CD4-positive, alpha-beta T cell (primary cell): ENCODE measurements at regions not wholly inside any gene's neighbourhood (a gene's known extent, or its start where the extent isn't known, plus 50 kb on each side); places are given as distances from the start of the nearest gene placed in this dataset.

Source experiments
- ATAC-seq: fragments of 200-7000 bp; cut with Tn5 transposase; one replicate; pipeline ENCODE4 v1.10.0; 2022; ENCODE audit warnings: mild to moderate bottlenecking; ENCODE audit not compliant: poor library complexity
- CTCF ChIA-PET: fragments of 350-600 bp; sonication (Branson Sonifier 250); formaldehyde crosslinking; loops from one replicate; lab custom pipeline; 2021; ENCODE audit warnings: antibody characterized with exemption, inconsistent platforms; lab: Charles Lee
- POLR2A ChIA-PET: fragments of 350-600 bp; sonication (Branson Sonifier 250); formaldehyde crosslinking; loops from one replicate; lab custom pipeline; 2021; ENCODE audit warnings: antibody characterized with exemption, inconsistent platforms; lab: Charles Lee
- DNase-seq, 14 experiments: peaks; one replicate each; pipeline ENCODE4 v3.0.0-alpha.2; 2013 to 2020; ENCODE audit warnings: mixed read lengths in 2 of 14
- H3K27ac ChIP-seq, 2 donors: one replicate each; pipeline versions ENCODE4 v1.5.1 to v1.7.0; 2013; ENCODE audit warnings: low read length in 2 of 2, low read depth in 1 of 2, mild to moderate bottlenecking in 1 of 2
- H3K27me3 ChIP-seq, 2 experiments: 1 replicate in 1 of 2; 2 replicates in 1 of 2; pipeline versions ENCODE4 v1.6.1 to v1.7.0; 2013; ENCODE audit warnings: low read length in 2 of 2, control low read depth in 1 of 2, mild to moderate bottlenecking in 1 of 2, moderate library complexity in 1 of 2; ENCODE audit not compliant: insufficient read depth in 2 of 2, control insufficient read depth in 1 of 2
- H3K36me3 ChIP-seq: one replicate; pipeline ENCODE4 v1.6.1; 2013; ENCODE audit warnings: low read length, control low read depth; ENCODE audit not compliant: insufficient read depth
- H3K4me1 ChIP-seq: one replicate; pipeline ENCODE4 v1.6.1; 2013; ENCODE audit warnings: low read length, control low read depth; ENCODE audit not compliant: insufficient read depth
- H3K4me3 ChIP-seq: one replicate; pipeline ENCODE4 v1.5.1; 2013; ENCODE audit warnings: mild to moderate bottlenecking, low read length, moderate library complexity
- H3K9me3 ChIP-seq, 2 experiments: 1 replicate in 1 of 2; 2 replicates in 1 of 2; pipeline versions ENCODE4 v1.6.1 to v1.7.0; 2013; ENCODE audit warnings: low read length in 2 of 2, mild to moderate bottlenecking in 2 of 2, control low read depth in 1 of 2, moderate library complexity in 1 of 2; ENCODE audit not compliant: control insufficient read depth in 1 of 2, insufficient read depth in 1 of 2
- H3K27ac Mint-ChIP-seq: one replicate; pipeline ENCODE4 v1.8.0; 2020; ENCODE audit warnings: mixed read lengths
- H3K27me3 Mint-ChIP-seq: one replicate; pipeline ENCODE4 v1.8.0; 2021; ENCODE audit warnings: mixed read lengths
- H3K36me3 Mint-ChIP-seq: one replicate; pipeline ENCODE4 v1.8.0; 2021; ENCODE audit warnings: low read depth, mixed read lengths
- H3K4me1 Mint-ChIP-seq: one replicate; pipeline ENCODE4 v1.8.0; 2021; ENCODE audit warnings: low read depth, mixed read lengths
- H3K4me3 Mint-ChIP-seq: one replicate; pipeline ENCODE4 v1.8.0; 2020; ENCODE audit warnings: mild to moderate bottlenecking, mixed read lengths
- H3K9me3 Mint-ChIP-seq: one replicate; pipeline ENCODE4 v1.8.0; 2020; ENCODE audit warnings: mixed read lengths
- intact Hi-C, 2 experiments: fragments of 100-400 bp; cut with DNase I in 1 of 2; cut with micrococcal nuclease in 1 of 2; formaldehyde crosslinking; loops; one replicate each; pipeline versions ENCODE4 v1.15.1 to v1.9.0; 2023 to 2025; cut with DNase I, micrococcal nuclease
- TF ChIP-seq, protein P1 (sequence below): fragments of 200-600 bp; IDR thresholded peaks from one replicate; pipeline ENCODE4 v1.8.0; 2022; ENCODE audit warnings: antibody characterized with exemption, mild to moderate bottlenecking

DNA sequence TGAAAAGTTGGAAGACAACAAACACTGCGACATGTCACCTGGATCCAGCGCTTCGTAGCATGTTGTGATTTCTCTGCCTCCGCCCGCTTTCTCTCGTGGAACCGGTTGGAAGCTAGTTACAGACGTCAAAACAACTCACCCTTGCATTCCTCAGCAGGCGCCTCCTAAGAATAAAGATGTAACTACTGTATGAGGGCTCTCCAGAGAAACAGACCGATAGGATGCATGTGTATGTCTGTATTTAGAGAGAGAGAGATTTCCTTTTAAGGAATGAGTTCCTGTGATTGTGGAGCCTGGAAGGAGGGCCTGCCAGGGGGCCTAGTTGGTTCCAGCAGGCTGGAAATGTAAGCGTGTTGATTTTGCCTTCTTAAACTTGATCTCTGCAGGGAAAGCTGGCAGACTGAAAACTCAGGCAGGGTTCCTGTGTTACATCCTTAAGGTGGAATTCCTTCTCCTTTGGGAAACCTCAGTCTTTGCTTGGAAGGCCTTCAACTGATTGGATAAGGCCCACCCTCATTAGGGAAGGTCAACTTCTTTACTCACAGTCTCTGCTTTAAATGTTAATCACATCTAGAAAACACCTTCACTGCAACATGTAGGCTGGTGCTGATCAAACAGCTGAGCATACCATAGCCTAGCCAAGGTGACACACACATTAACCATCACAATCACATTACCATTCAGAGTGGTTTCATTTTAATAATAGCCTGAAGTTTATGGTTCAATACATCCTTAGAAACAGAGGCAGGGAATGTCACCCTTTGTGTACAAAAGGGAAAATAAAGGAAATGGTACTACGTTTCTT lies 163.8 kb downstream of the SYK start:
- Mint-ChIP-seq H3K27ac (no peak overlapping the region), H3K27me3 (peaks cover 29% of the 10 kb centered on the region), H3K4me1 (no peaks in the 10 kb centered on the region), H3K36me3 (no peaks in the 10 kb centered on the region), H3K9me3 (no peaks in the 10 kb centered on the region), H3K4me3 (no peak overlapping the region)
- Histone ChIP-seq H3K36me3 (no peaks in the 10 kb centered on the region), H3K9me3 (peaks cover 0 to 3% of the 10 kb centered on the region in 2 experiments), H3K27me3 (peaks cover 0 to 13% of the 10 kb centered on the region in 2 experiments), H3K4me3 (no peak overlapping the region), H3K27ac (no peak overlapping the region), H3K4me1 (no peaks in the 10 kb centered on the region)
- CTCF ChIA-PET, result no interaction called here
- DNase-seq (no peak), ATAC-seq (no peak)
- TF ChIP-seq, protein P1, sequence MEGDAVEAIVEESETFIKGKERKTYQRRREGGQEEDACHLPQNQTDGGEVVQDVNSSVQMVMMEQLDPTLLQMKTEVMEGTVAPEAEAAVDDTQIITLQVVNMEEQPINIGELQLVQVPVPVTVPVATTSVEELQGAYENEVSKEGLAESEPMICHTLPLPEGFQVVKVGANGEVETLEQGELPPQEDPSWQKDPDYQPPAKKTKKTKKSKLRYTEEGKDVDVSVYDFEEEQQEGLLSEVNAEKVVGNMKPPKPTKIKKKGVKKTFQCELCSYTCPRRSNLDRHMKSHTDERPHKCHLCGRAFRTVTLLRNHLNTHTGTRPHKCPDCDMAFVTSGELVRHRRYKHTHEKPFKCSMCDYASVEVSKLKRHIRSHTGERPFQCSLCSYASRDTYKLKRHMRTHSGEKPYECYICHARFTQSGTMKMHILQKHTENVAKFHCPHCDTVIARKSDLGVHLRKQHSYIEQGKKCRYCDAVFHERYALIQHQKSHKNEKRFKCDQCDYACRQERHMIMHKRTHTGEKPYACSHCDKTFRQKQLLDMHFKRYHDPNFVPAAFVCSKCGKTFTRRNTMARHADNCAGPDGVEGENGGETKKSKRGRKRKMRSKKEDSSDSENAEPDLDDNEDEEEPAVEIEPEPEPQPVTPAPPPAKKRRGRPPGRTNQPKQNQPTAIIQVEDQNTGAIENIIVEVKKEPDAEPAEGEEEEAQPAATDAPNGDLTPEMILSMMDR, result no peak
- intact Hi-C loops, result no loop called here
- POLR2A ChIA-PET, result no interaction called here

DNA sequence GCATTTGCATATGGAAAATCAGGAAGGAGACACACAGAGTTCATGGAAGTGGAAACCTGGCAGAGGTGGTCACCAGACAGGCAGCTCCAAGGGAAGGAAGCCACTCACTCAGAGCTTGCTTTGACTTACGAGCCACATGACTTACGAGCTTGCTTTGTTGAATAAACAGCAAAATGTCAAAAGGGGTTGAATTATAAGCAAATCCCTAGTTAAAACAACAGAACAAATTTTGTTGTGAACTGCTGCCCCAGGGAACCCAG lies 164.3 kb downstream of the SYK start:
- POLR2A ChIA-PET, result no interaction called here
- Histone ChIP-seq H3K9me3 (peaks cover 0 to 3% of the 10 kb centered on the region in 2 experiments), H3K27ac (no peak overlapping the region), H3K36me3 (no peaks in the 10 kb centered on the region), H3K4me1 (no peaks in the 10 kb centered on the region), H3K4me3 (no peak overlapping the region), H3K27me3 (peaks cover 0 to 13% of the 10 kb centered on the region in 2 experiments)
- CTCF ChIA-PET, result no interaction called here
- DNase-seq, result no peak
- intact Hi-C loops, result no loop called here
- no peaks in the 10 kb centered on the region for H3K9me3 Mint-ChIP-seq
- no peak for ATAC-seq
- H3K4me1 Mint-ChIP-seq, result no peaks in the 10 kb centered on the region
- no peaks in the 10 kb centered on the region for H3K36me3 Mint-ChIP-seq
- no peak overlapping the region for H3K4me3 Mint-ChIP-seq
- TF ChIP-seq, protein P1, result no peak
- no peak overlapping the region for H3K27ac Mint-ChIP-seq
- peaks cover 29% of the 10 kb centered on the region for H3K27me3 Mint-ChIP-seq

DNA sequence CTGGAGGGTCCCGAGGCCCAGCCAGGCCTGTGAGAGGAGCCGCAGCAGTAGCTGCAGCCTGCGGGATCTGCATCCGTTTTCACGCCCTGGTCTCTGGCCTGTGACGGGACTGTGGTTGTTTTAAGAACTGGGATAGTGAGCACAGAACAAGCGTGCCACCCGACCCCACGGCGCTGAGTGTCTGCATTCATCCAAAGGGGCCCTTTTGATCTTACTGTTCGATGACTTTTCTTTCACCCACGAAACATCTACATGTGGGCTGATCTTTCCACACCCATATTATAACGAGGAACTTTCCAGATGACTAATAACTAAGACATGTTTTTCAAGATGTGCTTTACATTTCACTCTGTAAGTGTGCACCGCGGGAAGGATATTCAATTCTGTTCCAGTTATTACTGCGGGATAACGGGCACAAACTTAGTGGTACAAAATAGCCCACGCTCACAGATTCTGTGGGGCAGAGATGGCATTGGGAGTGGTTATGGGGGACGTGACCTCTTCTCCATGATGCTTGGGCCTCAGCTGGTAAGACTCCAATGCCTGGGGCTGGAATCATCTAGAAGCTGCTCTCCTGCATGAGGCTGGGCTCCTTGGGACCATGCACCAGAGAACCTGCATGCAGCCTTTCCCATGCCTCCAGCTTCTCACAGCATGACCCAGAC lies 165.0 kb downstream of the SYK start:
- Mint-ChIP-seq H3K9me3 (no peaks in the 10 kb centered on the region), H3K4me1 (no peaks in the 10 kb centered on the region), H3K4me3 (no peak overlapping the region), H3K27ac (no peak overlapping the region), H3K27me3 (peaks cover 23% of the 10 kb centered on the region), H3K36me3 (no peaks in the 10 kb centered on the region)
- Histone ChIP-seq H3K36me3 (no peaks in the 10 kb centered on the region), H3K27me3 (peaks cover 0 to 13% of the 10 kb centered on the region in 2 experiments), H3K27ac (no peak overlapping the region), H3K4me1 (no peaks in the 10 kb centered on the region), H3K9me3 (peaks cover 0 to 3% of the 10 kb centered on the region in 2 experiments), H3K4me3 (no peak overlapping the region)
- ChIA-PET CTCF (no interaction called here), POLR2A (no interaction called here)
- intact Hi-C loops, result no loop called here
- no peak for ATAC-seq
- TF ChIP-seq, protein P1, result no peak
- no peak for DNase-seq
